Fibroblast of skin of left quadriceps (primary cell): ENCODE measurements at regions not wholly inside any gene's neighbourhood (a gene's known extent, or its start where the extent isn't known, plus 50 kb on each side); places are given as distances from the start of the nearest gene placed in this dataset.

Experiments
- DNase-seq, 2 experiments: peaks; one replicate each; pipeline ENCODE4 v3.0.0-alpha.2; 2013; ENCODE audit warnings: low read depth in 2 of 2

DNA sequence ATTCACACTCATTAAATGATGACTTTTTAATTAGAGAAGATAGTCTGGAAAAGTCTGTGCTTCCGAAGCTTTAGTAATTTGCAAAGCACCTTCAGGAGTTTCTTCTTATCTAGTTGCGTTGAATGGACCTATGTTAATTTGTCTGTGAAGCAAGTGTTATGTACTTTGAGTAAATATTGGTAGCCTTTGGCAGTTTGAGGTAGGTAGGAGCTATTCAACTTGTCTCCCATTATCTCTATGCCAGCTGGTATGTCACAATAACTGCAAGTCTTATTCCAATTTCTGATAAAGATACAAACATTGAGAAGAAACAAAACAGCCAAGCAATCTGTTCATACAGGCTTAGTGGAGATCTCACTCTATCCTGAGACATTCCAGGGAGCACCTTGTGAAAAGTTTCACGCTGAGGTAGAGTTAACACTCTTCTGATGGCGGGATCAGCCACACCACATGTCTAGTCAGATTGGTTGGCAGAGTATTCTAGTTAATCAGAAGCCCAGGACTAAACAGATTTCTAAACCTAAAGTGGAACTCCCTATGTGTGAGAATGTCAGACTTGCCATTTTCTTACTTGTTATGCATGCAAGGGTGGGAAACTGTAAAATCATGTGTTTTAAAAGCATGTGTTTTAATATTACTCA lies 219.8 kb upstream of the MANEA start:
- no peak for DNase-seq

DNA sequence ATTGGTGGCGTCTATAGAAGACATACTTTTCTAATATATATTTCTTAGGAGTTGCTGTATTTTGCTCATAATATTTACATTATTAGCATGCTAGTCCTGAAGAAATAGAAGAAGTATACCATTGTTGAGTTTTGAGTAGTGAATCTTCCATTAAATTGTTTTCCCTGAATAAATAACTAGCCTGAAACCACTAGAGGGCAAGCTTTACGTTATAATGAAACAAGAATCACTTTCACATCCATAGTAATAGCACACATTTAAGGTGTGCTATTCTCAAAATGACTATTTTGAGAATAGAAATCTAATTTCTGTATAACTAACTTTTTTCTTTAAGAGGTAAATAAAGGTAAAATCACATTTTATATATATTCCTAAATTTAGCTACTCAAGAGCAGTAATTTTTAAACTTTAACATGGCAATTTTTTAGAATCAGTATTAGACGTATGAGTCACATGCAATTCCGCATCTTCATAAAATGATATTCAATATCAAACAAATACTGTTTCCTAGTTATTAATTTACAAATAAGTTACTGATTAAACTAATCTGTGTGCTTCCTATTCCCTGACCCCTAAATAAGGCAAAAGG lies 213.2 kb upstream of the MANEA start:
- DNase-seq, result no peak

DNA sequence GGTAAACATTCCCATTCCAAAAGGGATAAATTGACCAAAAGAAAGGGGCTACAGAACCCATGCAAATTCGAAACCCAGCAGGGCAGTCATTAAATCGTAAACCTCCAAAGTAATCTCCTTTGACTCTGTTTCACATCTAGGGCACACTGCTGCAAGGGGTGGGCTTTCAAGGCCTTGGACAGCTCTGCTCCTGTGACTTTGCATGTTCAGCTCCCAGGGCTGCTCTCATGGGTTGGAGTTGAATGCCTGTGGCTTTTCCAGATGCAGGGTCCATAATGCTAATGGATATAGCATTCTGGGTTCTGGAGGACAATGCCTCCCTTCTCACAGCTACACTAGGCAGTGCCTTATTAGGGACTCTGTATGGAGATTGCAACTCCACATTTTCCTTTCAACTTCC lies 211.9 kb upstream of the MANEA start:
- DNase-seq, result no peak

DNA sequence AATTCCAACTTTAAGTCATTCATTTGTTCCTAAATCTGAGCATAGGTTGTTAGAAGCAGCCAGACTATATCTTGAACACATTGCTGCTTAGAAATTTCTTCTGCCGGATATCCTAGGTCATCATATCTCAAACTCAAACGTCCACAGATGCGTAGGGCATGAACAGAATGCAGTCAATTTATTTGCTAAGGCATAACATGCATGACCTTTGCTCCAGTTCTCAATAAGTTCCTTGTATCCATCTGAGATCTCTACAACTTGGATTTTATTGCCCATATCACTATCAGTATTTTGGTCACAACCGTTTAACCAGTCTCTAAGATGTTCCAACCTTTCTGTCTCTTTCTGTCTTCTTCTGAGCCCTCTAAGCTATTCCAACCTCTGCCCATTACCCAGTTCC lies 210.9 kb upstream of the MANEA start:
- no peak for DNase-seq

DNA sequence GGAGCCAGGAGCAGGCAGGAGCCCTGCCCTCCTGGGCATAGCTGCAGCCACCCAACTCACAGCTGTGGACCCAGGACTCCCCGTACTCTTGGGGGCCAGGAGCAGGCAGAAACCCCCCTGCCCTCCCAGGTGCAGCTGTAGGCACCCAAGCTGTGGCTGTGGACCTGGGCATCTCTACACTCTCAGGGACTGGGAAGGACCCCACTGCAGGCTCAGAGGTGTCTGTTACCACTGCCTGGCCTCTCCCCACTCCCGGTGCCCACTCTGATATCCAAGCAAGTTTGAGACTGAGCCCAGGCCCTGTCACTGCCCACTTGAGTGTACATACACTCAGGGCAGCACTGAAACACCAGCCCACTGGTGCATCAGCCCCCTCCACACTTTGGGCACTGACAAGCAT lies 193.5 kb upstream of the MANEA start:
- DNase-seq, result no peak

DNA sequence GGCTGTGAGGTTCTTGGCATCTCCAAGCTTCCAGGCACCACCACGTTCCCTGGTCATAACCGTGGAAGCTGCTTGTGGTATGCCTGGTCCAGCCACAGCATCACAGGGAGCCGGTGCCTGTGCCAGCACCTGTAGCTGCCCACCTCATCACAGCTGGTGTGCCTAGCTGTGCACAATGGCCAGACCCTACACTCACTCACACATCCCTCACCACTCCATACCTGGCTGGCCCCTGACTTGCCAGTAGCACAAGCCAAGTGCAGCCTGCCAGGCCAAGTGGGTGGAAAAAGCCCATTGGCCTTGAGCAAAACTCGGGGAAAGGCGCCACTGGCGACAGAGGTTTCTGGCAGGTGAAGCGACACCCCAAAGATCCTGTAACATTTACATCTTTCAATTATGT lies 192.3 kb upstream of the MANEA start:
- no peak for DNase-seq

DNA sequence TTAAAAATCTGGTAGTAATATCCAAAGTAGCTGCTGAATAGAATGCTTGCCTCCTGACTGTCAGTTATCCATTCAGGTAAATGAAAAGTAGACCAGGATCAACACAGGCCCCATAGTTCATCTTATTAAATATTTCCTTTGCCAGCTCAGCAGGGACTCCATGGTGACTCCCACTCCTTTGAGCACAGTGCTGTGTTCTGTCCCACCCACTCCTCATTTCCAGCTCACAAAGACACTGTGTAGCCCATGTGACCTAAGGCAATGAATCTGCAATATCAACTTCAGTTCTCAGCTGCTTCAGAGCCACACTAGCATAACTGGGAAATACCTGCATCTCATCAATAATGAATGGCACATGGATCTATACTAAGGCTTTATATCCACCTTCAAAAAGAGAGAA lies 189.5 kb upstream of the MANEA start:
- no peak for DNase-seq

DNA sequence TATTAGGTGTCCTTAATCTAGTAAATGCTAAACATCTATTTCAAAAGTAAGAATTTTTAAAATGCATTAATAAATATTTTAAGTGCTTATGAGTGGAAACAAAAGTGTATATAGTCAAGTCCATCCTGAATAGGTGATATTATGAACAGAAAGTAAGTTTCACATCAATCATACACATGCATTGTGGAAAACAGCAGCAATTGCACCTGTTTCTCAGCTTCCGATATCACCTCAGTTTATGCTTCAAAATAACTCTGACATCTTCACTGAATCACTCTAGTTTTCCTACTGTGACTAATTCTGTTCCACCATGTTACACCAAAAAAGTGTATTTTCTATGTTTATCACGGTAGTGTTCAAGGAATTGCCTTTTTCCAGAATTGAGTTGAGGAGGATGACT lies 172.6 kb upstream of the MANEA start:
- no peak for DNase-seq

DNA sequence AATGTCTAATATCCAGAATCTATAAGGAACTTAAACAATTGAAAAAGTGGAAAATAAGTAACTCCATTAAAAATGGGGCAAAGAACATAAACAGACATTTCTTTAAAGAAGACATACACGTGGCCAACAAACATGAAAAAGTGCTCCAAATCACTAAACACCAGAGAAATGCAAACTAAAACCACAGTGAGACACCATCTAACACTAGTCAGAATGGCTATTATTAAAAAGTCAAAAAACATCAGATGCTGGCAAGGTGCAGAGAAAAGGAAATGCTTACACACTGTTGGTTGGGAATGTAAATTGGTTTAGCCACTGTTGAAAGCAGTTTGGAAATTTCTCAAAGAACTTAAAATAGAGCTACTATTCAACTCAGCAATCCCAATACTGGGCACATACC lies 169.2 kb upstream of the MANEA start:
- no peak for DNase-seq

DNA sequence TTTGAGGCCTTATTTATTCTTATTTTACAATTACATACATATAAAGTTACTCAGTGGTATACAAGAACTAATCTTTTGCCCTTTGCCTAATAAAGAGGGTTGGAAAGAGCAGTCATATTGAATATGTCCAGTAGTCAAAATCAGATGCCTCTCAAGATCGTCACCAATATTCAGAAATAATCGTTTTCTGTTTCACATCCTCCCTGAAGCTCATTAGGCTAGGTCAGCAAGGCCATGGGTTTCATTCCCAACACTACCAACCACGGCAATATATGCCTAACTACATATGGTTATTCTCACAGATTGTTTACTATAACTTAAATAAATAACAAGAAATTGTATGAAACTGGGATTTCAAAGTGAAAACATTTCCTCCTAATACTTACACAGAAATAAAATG lies 167.2 kb upstream of the MANEA start:
- DNase-seq, result no peak

DNA sequence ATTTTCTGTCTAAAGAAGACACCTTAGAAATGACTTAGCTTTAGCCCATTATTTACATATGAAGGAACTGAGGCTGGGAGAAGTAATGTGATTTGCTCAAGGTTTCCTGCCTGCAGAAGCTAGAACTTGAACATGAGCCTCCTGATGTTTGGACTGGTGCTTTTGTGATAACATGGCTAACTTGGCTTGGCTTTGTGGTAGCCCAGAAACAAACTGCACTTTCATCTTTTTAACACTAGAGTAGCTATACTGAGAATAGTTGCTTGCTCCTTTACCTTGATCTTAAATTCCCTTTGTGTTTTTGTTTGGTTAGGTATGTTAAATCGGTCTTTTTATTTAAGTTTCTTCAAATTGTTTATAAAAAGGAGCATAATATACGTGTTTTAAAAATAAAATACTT lies 163.5 kb upstream of the MANEA start:
- no peak for DNase-seq

DNA sequence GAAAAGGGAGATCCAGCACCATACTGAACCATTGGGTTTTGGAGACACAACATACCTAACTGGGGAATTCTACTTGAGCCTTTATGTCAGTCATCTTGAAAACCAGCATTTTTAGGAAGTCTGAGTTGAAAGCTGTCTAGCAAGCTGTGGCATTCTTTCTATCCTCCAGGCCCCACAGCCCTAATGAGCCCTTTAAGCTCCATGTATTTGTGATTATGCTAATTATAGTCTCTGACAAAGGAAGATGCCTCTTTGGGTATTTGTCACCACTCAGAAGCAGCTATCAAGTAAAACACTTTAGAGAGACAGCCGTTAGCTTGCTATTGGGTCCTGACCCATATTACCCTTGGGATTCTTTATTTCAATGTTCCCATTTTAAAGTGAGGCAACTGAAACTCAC lies 159.5 kb upstream of the MANEA start:
- DNase-seq, result no peak

DNA sequence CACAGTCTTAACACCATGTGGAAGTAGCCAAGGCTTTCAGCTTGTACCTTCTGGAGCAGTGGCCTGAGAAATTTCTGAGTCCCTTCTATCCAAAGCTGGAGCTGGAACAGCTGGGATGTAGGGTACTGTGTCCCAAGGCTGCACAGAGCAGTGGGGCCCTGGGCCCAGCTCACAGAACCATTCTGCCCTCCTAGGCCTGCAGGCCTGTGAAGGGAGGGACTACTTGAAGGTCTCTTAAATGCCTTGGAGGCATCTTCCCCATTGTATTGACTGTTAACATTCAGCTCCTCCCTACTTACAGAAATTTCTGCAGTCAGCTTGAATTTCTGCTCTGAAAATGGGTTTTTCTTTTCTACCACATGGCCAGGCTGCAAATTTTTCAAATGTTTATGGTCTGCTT lies 156.5 kb upstream of the MANEA start:
- no peak for DNase-seq

DNA sequence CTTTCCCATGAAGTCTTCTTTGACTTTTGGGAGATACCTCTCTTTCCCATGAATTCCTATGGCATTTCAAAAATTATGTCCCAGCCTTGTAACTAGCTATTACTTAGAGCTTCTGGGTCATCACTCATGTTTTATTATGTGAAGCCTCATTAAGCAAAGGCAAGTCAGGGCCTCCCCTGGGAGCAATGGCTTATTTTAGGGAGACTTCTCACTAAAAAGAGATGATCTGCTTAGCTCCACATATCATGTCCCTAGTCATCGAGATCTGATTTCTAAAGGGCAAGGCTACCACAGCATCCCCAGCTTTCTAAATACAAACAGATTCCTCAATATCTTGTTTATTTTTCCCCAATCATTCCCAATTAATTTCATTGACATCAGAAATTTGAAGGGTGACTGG lies 154.0 kb upstream of the MANEA start:
- no peak for DNase-seq

DNA sequence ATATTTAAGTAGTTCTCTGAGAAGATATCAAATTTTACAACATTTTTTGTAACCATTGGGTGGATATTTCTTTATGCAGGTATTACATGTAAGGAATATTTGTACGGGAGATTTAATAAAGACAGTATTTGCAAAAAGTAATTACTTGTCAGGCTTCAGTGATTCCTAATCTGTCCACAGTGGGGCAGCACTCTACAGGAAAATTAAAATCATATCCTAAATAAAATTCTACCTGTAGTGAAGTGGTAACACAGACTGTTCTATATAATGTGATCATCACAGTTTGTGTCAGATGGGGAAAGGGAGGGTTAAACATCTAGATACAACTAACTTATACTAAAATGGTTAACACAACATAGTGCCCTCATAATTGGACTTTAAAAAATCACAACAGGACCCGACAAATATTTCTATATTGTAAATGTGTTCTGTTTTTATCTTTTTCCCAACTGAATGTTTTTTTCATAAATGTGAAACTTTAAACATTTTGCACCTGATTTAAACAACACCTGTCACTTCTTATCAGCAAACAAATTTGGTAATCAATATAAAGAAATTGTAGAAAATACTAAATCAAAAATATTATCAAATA lies 145.6 kb upstream of the MANEA start:
- DNase-seq, result peak; percentile 5 to 6

DNA sequence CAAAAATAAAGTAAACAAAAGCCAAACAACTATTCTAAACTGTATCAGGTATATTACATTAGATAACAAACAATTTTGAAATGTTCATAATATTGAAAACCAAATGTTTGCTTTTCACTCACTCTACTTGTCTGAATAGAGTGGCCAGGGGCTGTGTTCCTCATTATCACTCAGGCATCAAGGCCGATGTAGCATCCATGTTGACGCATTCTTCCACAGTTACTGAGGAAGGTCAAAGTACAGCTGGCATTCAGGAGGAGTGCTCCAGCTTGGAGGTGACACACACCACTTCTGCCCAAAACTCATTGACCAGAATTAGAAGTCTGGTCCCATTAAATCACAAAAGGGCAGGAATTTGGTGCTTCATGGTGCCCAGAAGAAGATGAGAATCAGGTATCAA lies 137.6 kb upstream of the MANEA start:
- no peak for DNase-seq

DNA sequence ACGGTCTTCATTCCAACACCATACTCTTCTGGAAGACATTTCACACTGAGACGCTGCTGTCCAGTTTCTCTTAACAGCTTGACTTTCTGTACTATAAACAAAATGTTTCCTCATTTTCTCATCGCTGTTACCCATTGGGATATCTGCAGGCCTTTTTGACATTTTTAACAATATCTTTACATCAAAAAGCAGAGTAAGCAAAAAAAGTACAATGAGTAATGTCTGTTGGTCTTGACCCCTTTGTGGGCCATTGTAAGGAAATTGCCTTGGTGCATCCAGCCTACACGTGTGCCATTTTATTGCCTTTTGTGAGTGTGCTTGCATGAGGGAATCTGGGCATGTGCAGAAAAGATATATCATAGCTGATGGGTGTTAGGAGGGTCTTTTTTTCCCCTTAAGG lies 129.1 kb upstream of the MANEA start:
- no peak for DNase-seq

DNA sequence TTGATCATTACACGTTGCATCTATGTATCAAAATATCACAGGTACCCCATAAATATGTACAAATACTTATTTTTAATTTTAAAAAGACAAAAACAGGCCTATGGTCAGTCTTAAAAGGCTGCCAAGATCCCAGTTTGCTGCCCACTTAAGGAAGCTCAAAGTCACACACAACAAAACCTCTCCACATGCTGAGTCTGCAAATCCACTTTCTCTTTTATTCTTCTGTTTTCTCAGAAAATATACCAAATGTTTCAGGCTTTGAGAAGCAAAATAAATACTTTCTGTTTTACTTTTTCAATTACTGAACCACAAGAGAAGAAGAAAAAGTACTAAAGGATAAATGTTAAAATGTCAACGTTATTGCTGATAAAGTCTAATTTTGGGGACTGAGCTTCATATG lies 107.8 kb upstream of the MANEA start:
- no peak for DNase-seq

DNA sequence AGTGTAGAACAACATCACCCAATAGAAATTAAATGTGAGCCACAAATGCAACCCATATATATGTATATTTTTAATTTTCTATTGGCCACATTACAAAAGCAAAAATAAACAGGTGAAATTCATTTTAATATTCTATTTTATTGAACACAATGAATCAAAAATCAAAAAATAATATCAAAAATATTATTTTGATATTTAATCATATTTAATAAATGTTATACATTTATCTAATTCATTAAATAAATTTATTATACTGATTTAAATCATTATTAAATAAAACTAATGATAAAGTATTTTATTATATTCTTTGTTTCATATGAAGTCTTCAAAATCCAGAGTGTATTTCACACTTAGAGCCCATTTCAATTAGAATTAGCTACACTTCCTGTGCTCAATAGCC lies 98.4 kb upstream of the MANEA start:
- DNase-seq, result no peak

DNA sequence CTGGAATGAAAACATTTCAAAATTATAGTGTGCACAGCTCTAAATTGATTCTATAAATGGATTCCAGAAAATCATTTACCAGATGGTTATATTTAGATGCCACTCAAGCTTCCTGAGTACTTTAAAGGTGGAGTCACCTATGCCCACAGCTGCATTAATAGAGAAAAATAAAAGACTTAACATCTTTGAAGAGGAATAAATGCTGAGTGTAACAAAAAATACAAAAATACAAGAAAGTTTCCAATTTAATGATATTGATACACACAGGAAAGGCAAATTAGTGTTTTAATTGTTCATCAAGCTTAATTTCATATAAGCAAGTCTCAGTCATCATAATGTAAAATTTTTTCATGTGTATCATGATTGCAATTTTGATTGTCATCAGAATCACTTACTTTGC lies 89.5 kb upstream of the MANEA start:
- DNase-seq, result no peak

DNA sequence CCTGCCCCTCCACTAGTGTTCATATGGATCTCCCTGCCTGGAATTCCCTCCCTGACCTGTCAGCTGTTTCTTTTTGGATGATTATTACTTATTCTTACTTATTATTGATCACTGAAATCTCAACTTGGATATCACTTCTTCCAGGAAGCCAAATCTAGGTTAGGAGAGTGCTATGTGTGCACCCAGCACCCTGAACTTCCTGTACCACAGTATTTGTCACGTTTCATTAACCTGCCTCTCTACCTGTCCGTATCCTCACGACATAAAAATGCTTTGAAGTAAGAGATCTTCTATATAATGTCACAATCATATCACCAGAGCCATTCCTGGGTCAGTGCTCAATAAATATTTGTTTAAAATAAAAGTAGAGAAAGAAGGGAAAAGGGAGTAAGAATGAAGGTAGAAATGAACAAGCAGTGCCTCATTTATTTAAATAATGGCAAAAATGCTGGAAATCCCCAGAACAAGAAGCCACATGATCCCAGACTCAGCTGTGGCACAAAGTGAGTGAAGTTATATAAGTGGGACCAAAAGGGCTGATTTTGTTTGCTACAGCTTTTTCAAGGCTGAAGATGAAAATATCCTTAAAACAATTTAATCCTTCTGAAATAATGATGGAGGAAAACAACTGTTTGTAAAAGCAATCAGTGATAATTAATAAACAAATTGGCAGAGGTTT lies 88.0 kb upstream of the MANEA start:
- no peak for DNase-seq

DNA sequence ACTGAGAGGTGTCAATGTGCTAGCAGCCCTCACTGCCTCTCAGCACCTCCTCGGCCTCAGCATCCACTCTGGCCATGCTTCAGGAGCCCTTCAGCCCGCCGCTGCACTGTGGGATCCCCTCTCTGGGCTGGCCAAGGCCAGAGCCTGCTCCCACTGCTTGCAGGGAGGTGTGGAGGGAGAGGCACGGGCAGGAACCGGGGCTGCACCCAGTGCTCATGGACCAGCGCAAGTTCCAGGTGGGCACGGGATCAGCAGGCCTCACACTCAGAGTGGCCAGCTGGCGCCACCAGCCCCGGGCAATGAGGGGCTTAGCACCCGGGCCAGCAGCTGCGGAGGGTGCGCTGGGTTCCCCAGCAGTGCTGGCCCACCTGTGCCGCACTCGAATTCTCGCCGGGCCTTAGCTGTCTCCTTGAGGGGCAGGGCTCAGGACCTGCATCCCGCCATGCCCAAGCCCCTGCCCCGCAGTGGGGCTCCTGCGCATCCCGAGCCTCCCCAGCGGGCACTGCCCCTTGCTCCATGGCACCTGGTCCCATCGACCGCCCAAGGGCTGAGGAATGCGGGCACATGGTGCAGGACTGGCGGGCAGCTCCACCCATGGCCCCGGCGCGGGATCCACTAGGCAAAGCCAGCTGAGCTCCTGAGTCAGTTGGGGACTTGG lies 80.4 kb upstream of the MANEA start:
- no peak for DNase-seq
